Lung (tissue), 11 donors: ENCODE measurements at regions not wholly inside any gene's neighbourhood (a gene's known extent, or its start where the extent isn't known, plus 50 kb on each side); places are given as distances from the start of the nearest gene placed in this dataset.

ENCODE experiments used
- ATAC-seq: fragments of 200-7000 bp; cut with Tn5 transposase; one replicate; pipeline ENCODE4 v1.9.1; 2020; ENCODE audit warnings: moderate number of reproducible peaks; ENCODE audit not compliant: insufficient read depth, low FRiP score
- DNase-seq, 3 donors: peaks; one replicate each; pipeline ENCODE4 v3.0.0-alpha.2; 2013 to 2017
- H3K27ac ChIP-seq, 2 donors: one replicate each; pipeline ENCODE4 v1.5.1; 2013; ENCODE audit warnings: mild to moderate bottlenecking in 2 of 2, moderate library complexity in 2 of 2, control low read depth in 1 of 2, inconsistent platforms in 1 of 2, low read depth in 1 of 2, low read length in 1 of 2
- H3K27me3 ChIP-seq, 3 donors: one replicate each; pipeline ENCODE4 v1.5.1; 2013; ENCODE audit warnings: low read length in 2 of 3; ENCODE audit not compliant: control insufficient read depth in 3 of 3, insufficient read depth in 3 of 3
- H3K36me3 ChIP-seq, 4 donors: one replicate each; pipeline ENCODE4 v1.5.1; 2013; ENCODE audit warnings: low read length in 4 of 4, mild to moderate bottlenecking in 1 of 4, moderate library complexity in 1 of 4; ENCODE audit not compliant: control insufficient read depth in 4 of 4, insufficient read depth in 4 of 4
- H3K4me1 ChIP-seq, 5 donors: one replicate each; pipeline ENCODE4 v1.5.1; 2013; ENCODE audit warnings: low read length in 5 of 5, mild to moderate bottlenecking in 2 of 5, moderate library complexity in 1 of 5; ENCODE audit not compliant: control insufficient read depth in 5 of 5, insufficient read depth in 5 of 5
- H3K4me3 ChIP-seq: one replicate; pipeline ENCODE4 v1.5.1; 2013; ENCODE audit warnings: mild to moderate bottlenecking, control low read depth, moderate library complexity
- H3K9ac ChIP-seq, 2 donors: one replicate each; pipeline ENCODE4 v1.5.1; 2013; ENCODE audit warnings: low read length in 2 of 2, control low read depth in 1 of 2; ENCODE audit not compliant: insufficient read depth in 1 of 2
- H3K9me3 ChIP-seq, 4 donors: one replicate each; pipeline ENCODE4 v1.5.1; 2013; ENCODE audit warnings: low read length in 3 of 4, mild to moderate bottlenecking in 1 of 4, moderate library complexity in 1 of 4; ENCODE audit not compliant: control insufficient read depth in 4 of 4, insufficient read depth in 3 of 4
- WGBS, 2 donors: extraction: QIAGEN DNeasy Blood & Tissue Kit; methylation state at CpG; one replicate each; pipeline ENCODE4 v1.1.7; 2013; 5-methylcytosine and 5-hydroxymethylcytosine counted together
- TF ChIP-seq, protein P1 (sequence below): IDR thresholded peaks from 2 replicates; pipeline ENCODE4 v1.5.1; 2012; ENCODE audit warnings: mild to moderate bottlenecking; ENCODE audit errors: control extremely low read depth, extremely low read depth
- donor health status: control.
- donor health status: control.
- donor health status: Bipolar disorder and iron deficiency.
- donor health status: healthy.
- donor health status: DM: yes; HTN: yes; CAD: no.

DNA sequence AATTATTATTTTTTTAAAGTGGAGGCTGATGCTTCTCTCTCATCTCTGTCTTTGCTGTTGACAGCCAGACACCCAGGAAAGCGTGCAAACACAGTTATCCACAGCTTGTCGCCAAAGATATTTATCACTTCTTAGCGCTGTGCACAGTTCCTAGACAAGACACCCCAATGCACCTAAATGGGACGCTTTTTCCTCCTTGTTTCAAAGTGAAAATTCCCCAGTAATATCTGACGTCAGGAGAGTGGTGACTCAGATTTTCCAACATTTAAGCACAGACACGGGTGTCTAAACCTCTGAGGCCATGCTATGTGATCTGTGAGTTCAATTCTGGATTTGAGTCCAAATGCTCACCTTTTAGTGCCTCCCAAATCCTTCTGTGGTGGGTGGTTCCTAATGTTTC is 151.6 kb downstream of the EMX2 start:
- TF ChIP-seq, protein P1, sequence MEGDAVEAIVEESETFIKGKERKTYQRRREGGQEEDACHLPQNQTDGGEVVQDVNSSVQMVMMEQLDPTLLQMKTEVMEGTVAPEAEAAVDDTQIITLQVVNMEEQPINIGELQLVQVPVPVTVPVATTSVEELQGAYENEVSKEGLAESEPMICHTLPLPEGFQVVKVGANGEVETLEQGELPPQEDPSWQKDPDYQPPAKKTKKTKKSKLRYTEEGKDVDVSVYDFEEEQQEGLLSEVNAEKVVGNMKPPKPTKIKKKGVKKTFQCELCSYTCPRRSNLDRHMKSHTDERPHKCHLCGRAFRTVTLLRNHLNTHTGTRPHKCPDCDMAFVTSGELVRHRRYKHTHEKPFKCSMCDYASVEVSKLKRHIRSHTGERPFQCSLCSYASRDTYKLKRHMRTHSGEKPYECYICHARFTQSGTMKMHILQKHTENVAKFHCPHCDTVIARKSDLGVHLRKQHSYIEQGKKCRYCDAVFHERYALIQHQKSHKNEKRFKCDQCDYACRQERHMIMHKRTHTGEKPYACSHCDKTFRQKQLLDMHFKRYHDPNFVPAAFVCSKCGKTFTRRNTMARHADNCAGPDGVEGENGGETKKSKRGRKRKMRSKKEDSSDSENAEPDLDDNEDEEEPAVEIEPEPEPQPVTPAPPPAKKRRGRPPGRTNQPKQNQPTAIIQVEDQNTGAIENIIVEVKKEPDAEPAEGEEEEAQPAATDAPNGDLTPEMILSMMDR, result no peak
- H3K27me3 ChIP-seq, result peaks cover 0 to 8% (median 5%) of the 10 kb centered on the region in 3 donors
- no peak overlapping the region for H3K27ac ChIP-seq
- 67 to 83% methylated on average over 6 of the region's 6 CpGs for WGBS, 2 donors
- H3K9me3 ChIP-seq, result peaks cover 0 to 3% (median 0%) of the 10 kb centered on the region in 4 donors
- ATAC-seq, result no peak
- H3K9ac ChIP-seq, result no peak overlapping the region
- no peak overlapping the region for H3K4me3 ChIP-seq
- no peak for DNase-seq
- no peaks in the 10 kb centered on the region for H3K36me3 ChIP-seq
- no peaks in the 10 kb centered on the region for H3K4me1 ChIP-seq

DNA sequence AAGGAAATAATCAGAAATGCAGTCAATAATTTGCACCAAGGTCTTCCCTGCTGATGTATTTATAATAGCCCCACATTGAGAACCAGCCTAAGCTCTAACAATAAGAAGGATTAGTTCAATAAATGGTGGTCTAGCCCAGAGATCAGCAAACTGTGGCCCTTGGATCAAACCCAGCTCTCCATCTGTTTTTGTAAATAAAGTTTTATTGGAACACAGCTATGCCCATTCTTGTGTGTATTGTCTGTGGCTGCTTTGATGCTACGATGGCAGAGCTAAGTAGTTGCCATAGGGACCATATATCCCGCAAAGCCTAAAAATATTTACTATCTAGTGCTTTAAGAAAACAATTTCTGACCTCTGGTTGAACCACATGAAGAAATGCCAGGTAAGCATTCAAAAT is 154.9 kb downstream of the EMX2 start:
- Histone ChIP-seq H3K27ac (no peak overlapping the region), H3K9me3 (peaks cover 0 to 3% (median 0%) of the 10 kb centered on the region in 4 donors), H3K4me1 (no peaks in the 10 kb centered on the region), H3K4me3 (no peak overlapping the region), H3K36me3 (no peaks in the 10 kb centered on the region), H3K9ac (no peak overlapping the region), H3K27me3 (peaks cover 3 to 8% (median 3%) of the 10 kb centered on the region in 3 donors)
- no peak for ATAC-seq
- TF ChIP-seq, protein P1, result no peak
- WGBS, 2 donors, result 86 to 87% methylated on average over 2 of the region's 2 CpGs
- DNase-seq, result no peak

DNA sequence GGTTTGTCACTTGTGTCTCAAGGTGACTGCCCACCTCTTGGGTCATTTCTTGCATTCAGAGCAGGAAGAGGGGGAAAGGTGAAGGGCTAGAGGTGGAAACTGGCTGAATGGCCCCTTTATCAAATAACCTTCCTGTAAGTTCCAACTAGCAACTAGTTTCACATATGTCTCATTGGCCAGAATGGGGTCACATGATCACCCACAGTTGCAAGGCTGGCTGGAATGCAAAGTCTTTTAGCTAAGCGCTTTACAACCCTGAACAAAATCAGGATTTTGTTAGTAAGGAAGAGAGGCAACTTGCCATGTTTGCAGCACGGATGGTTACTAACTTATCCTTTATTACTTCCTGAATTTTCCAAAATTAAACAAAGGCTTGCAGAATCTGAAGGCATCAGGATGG is 156.3 kb downstream of the EMX2 start:
- WGBS, 2 donors, result 79 to 81% methylated on average over 2 of the region's 2 CpGs
- Histone ChIP-seq H3K36me3 (no peaks in the 10 kb centered on the region), H3K27me3 (peaks cover 0 to 3% (median 1%) of the 10 kb centered on the region in 3 donors), H3K9me3 (peaks cover 0 to 3% (median 0%) of the 10 kb centered on the region in 4 donors), H3K27ac (no peak overlapping the region), H3K4me3 (no peak overlapping the region), H3K4me1 (no peaks in the 10 kb centered on the region), H3K9ac (no peak overlapping the region)
- DNase-seq (no peak), ATAC-seq (no peak)
- TF ChIP-seq, protein P1, result no peak

DNA sequence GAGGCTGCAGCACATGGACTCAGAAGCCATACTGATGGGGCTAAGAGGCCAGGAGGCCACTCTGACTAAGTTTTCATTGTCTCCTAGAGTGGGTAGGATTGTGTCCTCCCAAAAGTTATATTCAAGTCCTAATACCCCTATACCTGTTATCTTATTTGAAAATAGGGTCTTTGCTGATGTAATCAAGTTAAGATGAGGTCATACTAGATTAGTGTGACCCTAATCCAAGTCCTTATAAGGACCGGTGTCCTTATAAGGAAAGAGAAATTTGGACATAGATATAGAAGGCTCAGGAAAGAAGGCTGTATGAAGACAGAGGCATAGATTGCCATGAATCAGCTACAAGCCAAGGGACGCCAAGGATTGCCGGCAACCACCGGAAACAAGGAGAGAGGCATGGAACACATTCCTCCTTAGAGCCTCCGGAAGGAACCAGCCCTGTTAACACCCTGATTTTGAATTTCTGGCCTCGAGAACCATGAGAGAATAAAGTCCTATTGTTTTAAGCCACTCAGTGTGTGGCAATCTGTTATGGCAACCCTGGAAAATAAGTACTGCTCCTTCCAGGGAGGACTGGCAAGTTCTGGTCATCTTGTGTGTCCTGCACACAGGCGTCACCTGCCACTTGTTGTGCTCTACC is 157.0 kb downstream of the EMX2 start:
- Histone ChIP-seq H3K27ac (no peak overlapping the region), H3K4me3 (no peak overlapping the region), H3K4me1 (no peaks in the 10 kb centered on the region), H3K9ac (no peak overlapping the region), H3K36me3 (no peaks in the 10 kb centered on the region), H3K27me3 (peaks cover 0 to 3% (median 0%) of the 10 kb centered on the region in 3 donors), H3K9me3 (peaks cover 0 to 1% (median 0%) of the 10 kb centered on the region in 4 donors)
- 77 to 78% methylated on average over 7 of the region's 7 CpGs for WGBS, 2 donors
- TF ChIP-seq, protein P1, result no peak
- DNase-seq, result no peak
- ATAC-seq, result no peak
